GM12874 (cell line): ENCODE measurements at regions not wholly inside any gene's neighbourhood (a gene's known extent, or its start where the extent isn't known, plus 50 kb on each side); places are given as distances from the start of the nearest gene placed in this dataset.

ENCODE experiments used
- CTCF ChIP-seq: IDR thresholded peaks from 2 replicates; pipeline ENCODE4 v1.5.1; 2011; ENCODE audit warnings: low read depth, mild to moderate bottlenecking, control low read depth, low read length, moderate library complexity; ENCODE audit not compliant: insufficient read depth

- TF ChIP-seq CTCF = no peak
Observed at GRCh38 chr4:128552586-128552907, 257.0 kb upstream of the JADE1 start.

- TF ChIP-seq CTCF = no peak
Observed at GRCh38 chr4:128551280-128551679, 258.2 kb upstream of the JADE1 start.

- no peak for TF ChIP-seq CTCF
Observed at GRCh38 chr4:128550060-128550459, 259.4 kb upstream of the JADE1 start.

- no peak for TF ChIP-seq CTCF
Observed at GRCh38 chr4:128549636-128550035, 259.9 kb upstream of the JADE1 start.

- no peak for TF ChIP-seq CTCF
Observed at GRCh38 chr4:128548381-128548780, 260.8 kb upstream of the PGRMC2 start.

GRCh38 chr4:128544272-128544671 is 256.7 kb upstream of the PGRMC2 start:
- no peak for TF ChIP-seq CTCF

DNA sequence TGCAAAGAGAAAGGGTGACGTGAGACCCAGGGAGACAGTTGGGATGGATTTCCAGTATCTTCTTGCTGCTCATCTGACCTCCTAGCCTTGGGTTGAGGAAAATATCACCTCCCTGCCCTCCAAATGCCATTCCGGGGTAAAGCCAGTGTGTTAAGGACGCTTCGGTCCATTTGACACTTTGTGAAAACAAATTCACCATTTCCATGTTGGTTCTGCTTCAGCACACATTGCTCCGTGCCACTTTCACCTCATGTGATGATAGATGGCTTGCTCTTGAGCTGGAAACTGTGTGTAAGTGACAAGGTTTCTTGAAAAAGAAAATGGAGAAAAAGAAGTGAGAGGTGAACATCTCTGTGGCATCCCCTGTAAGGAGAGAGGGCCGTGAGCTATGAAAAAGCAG is 256.1 kb upstream of the PGRMC2 start:
- TF ChIP-seq CTCF = no peak

DNA sequence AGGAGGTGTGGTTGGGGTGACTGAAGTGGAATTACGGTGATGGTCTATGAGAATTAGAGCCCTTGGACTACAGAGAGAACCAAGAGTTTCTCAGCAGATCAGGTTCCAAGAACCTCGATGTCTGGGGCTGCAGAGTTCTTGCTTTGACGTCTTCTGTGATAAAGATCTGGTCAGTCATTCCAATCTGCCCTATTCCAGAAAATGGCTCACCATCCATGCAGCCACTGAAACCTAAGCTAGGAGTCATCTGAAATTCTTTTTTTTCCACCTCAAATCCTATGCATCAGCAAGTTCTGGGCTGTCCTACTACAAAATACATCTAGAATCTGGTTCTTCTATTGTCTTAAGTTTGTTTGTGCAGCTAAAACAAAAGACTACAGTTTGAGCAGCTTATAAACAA is 254.4 kb upstream of the PGRMC2 start:
- TF ChIP-seq CTCF = no peak
